ENCODE measurements at regions not wholly inside any gene's neighbourhood (a gene's known extent, or its start where the extent isn't known, plus 50 kb on each side); places are given as distances from the start of the nearest gene placed in this dataset.

- H3K4me3 ChIP-seq (ENCODE audit: low read length): no peak overlapping the region
- H3K27ac ChIP-seq (ENCODE audit: low read length): no peak overlapping the region
- no peaks in the 10 kb centered on the region for H3K4me1 ChIP-seq (ENCODE audit: control insufficient read depth, low read depth, low read length)
- no peak overlapping the region for H3K9ac ChIP-seq (ENCODE audit: low read length)
- no peaks in the 10 kb centered on the region for H3K9me3 ChIP-seq (ENCODE audit: control insufficient read depth, low read depth, low read length)
- H3K36me3 ChIP-seq (ENCODE audit: control insufficient read depth, low read depth, low read length): no peaks in the 10 kb centered on the region
- H3K27me3 ChIP-seq (ENCODE audit: control insufficient read depth, insufficient read depth, low read length): no peaks in the 10 kb centered on the region
Measured at GRCh38 chr20:39592371-39592770, 630.2 kb downstream of the DHX35 start.

GRCh38 chr20:39588148-39588757 lies 626.1 kb downstream of the DHX35 start:
- Histone ChIP-seq H3K27ac (ENCODE audit: low read length) (no peak overlapping the region), H3K27me3 (ENCODE audit: control insufficient read depth, insufficient read depth, low read length) (no peaks in the 10 kb centered on the region), H3K4me1 (ENCODE audit: control insufficient read depth, low read depth, low read length) (no peaks in the 10 kb centered on the region), H3K9ac (ENCODE audit: low read length) (no peak overlapping the region), H3K36me3 (ENCODE audit: control insufficient read depth, low read depth, low read length) (no peaks in the 10 kb centered on the region), H3K9me3 (ENCODE audit: control insufficient read depth, low read depth, low read length) (no peaks in the 10 kb centered on the region), H3K4me3 (ENCODE audit: low read length) (no peak overlapping the region)

GRCh38 chr20:39581034-39581433 lies 618.9 kb downstream of the DHX35 start:
- Histone ChIP-seq H3K9me3 (ENCODE audit: control insufficient read depth, low read depth, low read length) (no peaks in the 10 kb centered on the region), H3K9ac (ENCODE audit: low read length) (no peak overlapping the region), H3K4me1 (ENCODE audit: control insufficient read depth, low read depth, low read length) (no peaks in the 10 kb centered on the region), H3K27me3 (ENCODE audit: control insufficient read depth, insufficient read depth, low read length) (no peaks in the 10 kb centered on the region), H3K36me3 (ENCODE audit: control insufficient read depth, low read depth, low read length) (no peaks in the 10 kb centered on the region), H3K27ac (ENCODE audit: low read length) (no peak overlapping the region), H3K4me3 (ENCODE audit: low read length) (no peak overlapping the region)

DNA sequence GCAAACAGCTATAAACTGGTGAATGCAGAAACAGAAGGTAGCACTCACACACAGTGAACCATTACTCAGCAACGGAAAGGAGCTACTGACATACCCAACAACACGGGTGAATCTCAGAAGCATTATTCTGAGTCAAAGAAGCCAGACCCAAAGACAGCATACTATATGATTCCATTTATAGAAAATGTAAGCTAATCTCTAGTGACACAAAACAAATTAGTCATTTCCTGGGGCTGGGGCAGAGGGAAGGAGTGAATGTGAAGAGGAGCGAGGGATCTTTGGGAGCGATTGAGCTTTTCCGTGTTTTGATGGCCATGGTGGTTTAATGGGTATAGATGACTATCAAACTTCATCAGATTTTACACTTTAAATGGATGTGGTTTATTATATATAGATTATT lies 614.6 kb downstream of the DHX35 start:
- Histone ChIP-seq H3K27me3 (ENCODE audit: control insufficient read depth, insufficient read depth, low read length) (no peaks in the 10 kb centered on the region), H3K4me1 (ENCODE audit: control insufficient read depth, low read depth, low read length) (no peaks in the 10 kb centered on the region), H3K27ac (ENCODE audit: low read length) (no peak overlapping the region), H3K36me3 (ENCODE audit: control insufficient read depth, low read depth, low read length) (no peaks in the 10 kb centered on the region), H3K9ac (ENCODE audit: low read length) (no peak overlapping the region), H3K4me3 (ENCODE audit: low read length) (no peak overlapping the region), H3K9me3 (ENCODE audit: control insufficient read depth, low read depth, low read length) (no peaks in the 10 kb centered on the region)

- Histone ChIP-seq H3K27me3 (ENCODE audit: control insufficient read depth, insufficient read depth, low read length) (no peaks in the 10 kb centered on the region), H3K4me1 (ENCODE audit: control insufficient read depth, low read depth, low read length) (no peaks in the 10 kb centered on the region), H3K9ac (ENCODE audit: low read length) (no peak overlapping the region), H3K36me3 (ENCODE audit: control insufficient read depth, low read depth, low read length) (no peaks in the 10 kb centered on the region), H3K27ac (ENCODE audit: low read length) (no peak overlapping the region), H3K4me3 (ENCODE audit: low read length) (no peak overlapping the region), H3K9me3 (ENCODE audit: control insufficient read depth, low read depth, low read length) (no peaks in the 10 kb centered on the region)
Measured at GRCh38 chr20:39574061-39574460, 611.9 kb downstream of the DHX35 start.

- Histone ChIP-seq H3K36me3 (ENCODE audit: control insufficient read depth, low read depth, low read length) (no peaks in the 10 kb centered on the region), H3K4me3 (ENCODE audit: low read length) (no peak overlapping the region), H3K27me3 (ENCODE audit: control insufficient read depth, insufficient read depth, low read length) (no peaks in the 10 kb centered on the region), H3K9ac (ENCODE audit: low read length) (no peak overlapping the region), H3K9me3 (ENCODE audit: control insufficient read depth, low read depth, low read length) (no peaks in the 10 kb centered on the region), H3K4me1 (ENCODE audit: control insufficient read depth, low read depth, low read length) (no peaks in the 10 kb centered on the region), H3K27ac (ENCODE audit: low read length) (no peak overlapping the region)
Measured at GRCh38 chr20:39571171-39571570, 609.0 kb downstream of the DHX35 start.

DNA sequence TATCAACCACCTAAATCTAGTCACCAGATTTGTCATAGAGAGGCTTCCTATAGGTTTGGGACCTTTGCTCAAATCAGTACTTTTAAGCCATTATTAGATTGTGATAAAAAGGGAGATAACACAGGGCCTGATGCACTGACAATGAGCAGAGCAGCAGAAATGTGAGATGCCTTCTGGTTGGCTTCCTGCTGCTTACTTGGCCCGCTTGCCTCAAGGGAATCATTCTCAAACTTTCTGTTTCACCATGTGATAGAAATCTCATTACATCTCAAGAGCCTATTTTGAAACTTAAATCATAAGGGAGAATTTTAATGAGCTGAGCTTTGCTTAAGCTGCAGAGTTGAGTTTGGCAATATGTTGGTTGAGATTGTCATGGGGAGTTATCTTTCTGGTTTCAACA lies 606.0 kb downstream of the DHX35 start:
- H3K9ac ChIP-seq (ENCODE audit: low read length): no peak overlapping the region
- H3K4me1 ChIP-seq (ENCODE audit: control insufficient read depth, low read depth, low read length): no peaks in the 10 kb centered on the region
- no peak overlapping the region for H3K4me3 ChIP-seq (ENCODE audit: low read length)
- no peaks in the 10 kb centered on the region for H3K9me3 ChIP-seq (ENCODE audit: control insufficient read depth, low read depth, low read length)
- H3K36me3 ChIP-seq (ENCODE audit: control insufficient read depth, low read depth, low read length): no peaks in the 10 kb centered on the region
- H3K27me3 ChIP-seq (ENCODE audit: control insufficient read depth, insufficient read depth, low read length): no peaks in the 10 kb centered on the region
- no peak overlapping the region for H3K27ac ChIP-seq (ENCODE audit: low read length)

- Histone ChIP-seq H3K27ac (ENCODE audit: low read length) (no peak overlapping the region), H3K4me1 (ENCODE audit: control insufficient read depth, low read depth, low read length) (no peaks in the 10 kb centered on the region), H3K9me3 (ENCODE audit: control insufficient read depth, low read depth, low read length) (no peaks in the 10 kb centered on the region), H3K36me3 (ENCODE audit: control insufficient read depth, low read depth, low read length) (no peaks in the 10 kb centered on the region), H3K27me3 (ENCODE audit: control insufficient read depth, insufficient read depth, low read length) (no peaks in the 10 kb centered on the region), H3K9ac (ENCODE audit: low read length) (no peak overlapping the region), H3K4me3 (ENCODE audit: low read length) (no peak overlapping the region)
Measured at GRCh38 chr20:39563349-39563748, 601.2 kb downstream of the DHX35 start.

GRCh38 chr20:39554341-39554740 lies 592.2 kb downstream of the DHX35 start:
- H3K27me3 ChIP-seq (ENCODE audit: control insufficient read depth, insufficient read depth, low read length): no peaks in the 10 kb centered on the region
- no peaks in the 10 kb centered on the region for H3K4me1 ChIP-seq (ENCODE audit: control insufficient read depth, low read depth, low read length)
- H3K4me3 ChIP-seq (ENCODE audit: low read length): no peak overlapping the region
- H3K36me3 ChIP-seq (ENCODE audit: control insufficient read depth, low read depth, low read length): no peaks in the 10 kb centered on the region
- no peak overlapping the region for H3K9ac ChIP-seq (ENCODE audit: low read length)
- H3K9me3 ChIP-seq (ENCODE audit: control insufficient read depth, low read depth, low read length): no peaks in the 10 kb centered on the region
- H3K27ac ChIP-seq (ENCODE audit: low read length): no peak overlapping the region

GRCh38 chr20:39553120-39553519 lies 591.0 kb downstream of the DHX35 start:
- Histone ChIP-seq H3K36me3 (ENCODE audit: control insufficient read depth, low read depth, low read length) (no peaks in the 10 kb centered on the region), H3K27ac (ENCODE audit: low read length) (no peak overlapping the region), H3K4me3 (ENCODE audit: low read length) (no peak overlapping the region), H3K9ac (ENCODE audit: low read length) (no peak overlapping the region), H3K9me3 (ENCODE audit: control insufficient read depth, low read depth, low read length) (no peaks in the 10 kb centered on the region), H3K27me3 (ENCODE audit: control insufficient read depth, insufficient read depth, low read length) (no peaks in the 10 kb centered on the region), H3K4me1 (ENCODE audit: control insufficient read depth, low read depth, low read length) (no peaks in the 10 kb centered on the region)

GRCh38 chr20:39549733-39550132 lies 587.6 kb downstream of the DHX35 start:
- no peaks in the 10 kb centered on the region for H3K4me1 ChIP-seq (ENCODE audit: control insufficient read depth, low read depth, low read length)
- H3K36me3 ChIP-seq (ENCODE audit: control insufficient read depth, low read depth, low read length): no peaks in the 10 kb centered on the region
- no peak overlapping the region for H3K27ac ChIP-seq (ENCODE audit: low read length)
- no peaks in the 10 kb centered on the region for H3K9me3 ChIP-seq (ENCODE audit: control insufficient read depth, low read depth, low read length)
- no peak overlapping the region for H3K9ac ChIP-seq (ENCODE audit: low read length)
- no peak overlapping the region for H3K4me3 ChIP-seq (ENCODE audit: low read length)
- no peaks in the 10 kb centered on the region for H3K27me3 ChIP-seq (ENCODE audit: control insufficient read depth, insufficient read depth, low read length)

GRCh38 chr20:39547546-39548408 lies 585.6 kb downstream of the DHX35 start:
- Histone ChIP-seq H3K9me3 (ENCODE audit: control insufficient read depth, low read depth, low read length) (no peaks in the 10 kb centered on the region), H3K9ac (ENCODE audit: low read length) (no peak overlapping the region), H3K36me3 (ENCODE audit: control insufficient read depth, low read depth, low read length) (no peaks in the 10 kb centered on the region), H3K4me1 (ENCODE audit: control insufficient read depth, low read depth, low read length) (no peaks in the 10 kb centered on the region), H3K4me3 (ENCODE audit: low read length) (no peak overlapping the region), H3K27ac (ENCODE audit: low read length) (no peak overlapping the region), H3K27me3 (ENCODE audit: control insufficient read depth, insufficient read depth, low read length) (no peaks in the 10 kb centered on the region)
